NCI-H82 treated with DMSO at 0.1 percent for 48 hours (cell line): ENCODE measurements at regions not wholly inside any gene's neighbourhood (a gene's known extent, or its start where the extent isn't known, plus 50 kb on each side); places are given as distances from the start of the nearest gene placed in this dataset.

Source experiments
- DNase-seq: peaks from one replicate; lab custom pipeline; 2025; ENCODE audit not compliant: unreplicated experiment; lab: John Stamatoyannopoulos, UW

DNA sequence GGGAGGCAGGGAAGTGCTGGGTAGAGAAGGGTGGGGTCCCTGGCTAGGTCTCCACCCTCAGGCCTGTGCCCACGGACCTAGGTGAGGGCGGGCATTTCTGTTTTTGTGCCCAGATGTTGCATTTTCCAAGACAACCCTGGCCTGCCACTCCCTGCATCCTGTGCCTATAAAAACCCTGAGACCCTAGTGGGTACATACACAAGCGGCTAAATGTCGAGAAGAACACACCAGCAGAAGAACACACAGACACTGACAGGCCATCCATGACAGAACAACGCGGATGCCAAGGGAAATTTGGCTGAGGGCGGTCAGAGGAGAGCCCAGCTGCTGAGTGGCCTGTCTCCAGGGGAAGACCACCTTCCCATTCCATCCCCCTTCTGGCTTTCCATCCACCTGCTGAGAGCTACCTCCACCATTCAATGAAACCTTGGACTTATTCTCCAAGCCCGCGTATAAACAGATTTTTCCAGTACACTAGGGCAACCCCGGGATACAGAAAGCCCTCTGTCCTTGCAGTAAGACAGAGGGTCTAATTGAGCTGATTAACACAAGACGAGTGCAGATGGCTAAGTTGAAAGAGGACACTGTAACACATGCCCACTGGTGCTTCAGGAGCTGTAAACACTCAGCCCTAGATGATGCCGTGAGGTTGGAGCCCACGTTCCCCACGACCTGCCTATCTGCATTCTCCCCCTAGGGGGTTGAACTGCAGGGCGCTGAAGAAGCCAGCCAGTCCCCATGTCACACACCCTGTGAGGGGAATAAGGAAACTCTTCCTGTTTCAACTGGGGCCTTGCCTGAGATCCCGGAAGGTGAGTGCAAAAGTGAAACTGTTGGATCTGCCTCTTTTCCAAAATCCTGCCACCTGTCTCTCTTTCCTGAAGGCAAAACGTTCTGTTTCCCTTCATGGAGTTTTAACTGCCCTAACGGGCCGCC lies 147.2 kb upstream of the COX10 start:
- DNase-seq: no peak

DNA sequence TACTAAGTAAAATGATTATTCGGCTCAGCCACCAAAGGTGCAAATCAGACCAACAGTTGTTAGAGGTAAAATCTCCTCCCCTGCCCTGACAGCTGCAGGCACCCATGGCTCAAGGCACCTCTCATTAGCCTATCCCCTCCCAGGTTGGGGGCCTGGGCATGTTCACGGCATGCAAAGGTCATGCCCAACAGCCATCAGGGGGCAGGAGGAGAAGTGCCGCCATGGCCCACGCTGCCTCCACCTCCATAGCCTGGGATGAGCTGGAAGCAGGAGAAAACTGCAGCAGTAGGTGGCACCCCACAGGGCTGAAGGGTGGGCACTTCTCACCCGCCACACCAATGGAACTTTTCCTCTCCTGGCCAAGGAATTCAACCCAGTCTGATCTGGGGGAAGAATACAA lies 146.4 kb upstream of the COX10 start:
- DNase-seq: no peak

DNA sequence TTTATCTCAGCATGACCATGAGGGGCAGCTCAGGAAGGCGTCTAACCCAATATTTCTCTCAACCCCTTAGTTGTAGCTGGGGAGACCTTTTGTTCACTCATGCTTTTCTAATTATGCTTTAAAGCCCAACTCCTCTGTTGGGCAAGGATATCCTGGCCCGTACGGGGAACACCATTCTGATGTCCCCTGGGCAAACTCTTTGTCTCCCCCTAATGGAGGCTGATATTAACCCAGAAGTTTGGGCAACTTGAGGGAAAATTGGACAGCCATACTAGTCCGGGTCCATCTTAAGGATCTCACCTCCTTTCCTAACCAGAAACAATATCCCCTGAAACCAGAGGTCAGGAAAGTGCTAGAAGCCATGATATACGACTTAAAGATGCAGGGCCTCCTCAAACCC lies 143.7 kb upstream of the COX10 start:
- DNase-seq: no peak

DNA sequence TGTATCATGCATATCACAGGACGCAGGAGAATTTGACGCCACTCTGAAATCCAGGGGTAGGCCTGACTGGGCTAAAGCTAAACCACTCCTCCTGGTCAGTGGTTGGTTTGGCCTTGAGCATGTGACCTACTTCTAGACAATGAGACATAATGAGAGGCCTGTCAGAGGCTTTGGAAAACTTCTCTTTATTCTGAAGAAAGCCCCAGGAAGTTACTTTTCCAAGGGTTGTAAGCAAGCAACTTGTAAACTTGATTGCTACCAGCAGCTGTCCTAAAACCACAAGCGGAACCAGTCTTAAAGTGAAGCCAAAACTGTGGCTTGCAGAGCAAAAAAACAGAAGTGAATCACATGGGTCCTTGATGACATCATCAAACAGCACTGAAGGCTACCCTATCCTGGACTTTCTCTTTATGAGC lies 138.2 kb upstream of the COX10 start:
- DNase-seq: no peak

DNA sequence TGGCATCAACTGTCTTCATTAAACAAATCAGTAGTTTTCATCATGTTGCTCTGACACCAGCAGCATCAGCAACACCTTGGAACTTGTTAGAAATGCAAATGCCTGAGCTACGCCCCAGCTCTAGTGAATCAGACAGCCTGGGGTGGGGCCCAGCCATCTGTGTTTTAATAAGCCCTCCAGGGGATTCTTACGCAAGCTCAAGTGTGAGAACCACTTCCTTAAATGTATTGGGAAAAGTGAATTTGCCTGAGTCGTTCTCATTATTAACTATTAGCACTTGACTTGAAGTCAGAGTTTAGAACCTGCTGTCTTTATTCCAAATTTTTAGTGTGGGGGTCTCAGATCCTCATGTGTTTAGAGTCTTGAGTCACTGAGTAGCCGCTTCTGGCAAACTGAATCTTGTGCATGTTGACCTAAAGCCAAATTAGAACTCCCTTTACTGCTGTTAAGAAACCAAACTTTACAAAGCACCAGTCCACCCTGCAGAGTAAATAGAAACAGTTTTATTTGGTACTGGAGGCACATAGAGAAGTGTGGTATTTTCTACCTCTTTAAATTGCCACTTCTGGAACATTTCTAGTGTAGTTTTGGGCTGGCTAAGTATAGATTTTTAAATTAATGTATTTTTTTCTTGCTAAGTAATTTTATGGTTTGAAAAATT lies 137.4 kb upstream of the COX10 start:
- DNase-seq: no peak

DNA sequence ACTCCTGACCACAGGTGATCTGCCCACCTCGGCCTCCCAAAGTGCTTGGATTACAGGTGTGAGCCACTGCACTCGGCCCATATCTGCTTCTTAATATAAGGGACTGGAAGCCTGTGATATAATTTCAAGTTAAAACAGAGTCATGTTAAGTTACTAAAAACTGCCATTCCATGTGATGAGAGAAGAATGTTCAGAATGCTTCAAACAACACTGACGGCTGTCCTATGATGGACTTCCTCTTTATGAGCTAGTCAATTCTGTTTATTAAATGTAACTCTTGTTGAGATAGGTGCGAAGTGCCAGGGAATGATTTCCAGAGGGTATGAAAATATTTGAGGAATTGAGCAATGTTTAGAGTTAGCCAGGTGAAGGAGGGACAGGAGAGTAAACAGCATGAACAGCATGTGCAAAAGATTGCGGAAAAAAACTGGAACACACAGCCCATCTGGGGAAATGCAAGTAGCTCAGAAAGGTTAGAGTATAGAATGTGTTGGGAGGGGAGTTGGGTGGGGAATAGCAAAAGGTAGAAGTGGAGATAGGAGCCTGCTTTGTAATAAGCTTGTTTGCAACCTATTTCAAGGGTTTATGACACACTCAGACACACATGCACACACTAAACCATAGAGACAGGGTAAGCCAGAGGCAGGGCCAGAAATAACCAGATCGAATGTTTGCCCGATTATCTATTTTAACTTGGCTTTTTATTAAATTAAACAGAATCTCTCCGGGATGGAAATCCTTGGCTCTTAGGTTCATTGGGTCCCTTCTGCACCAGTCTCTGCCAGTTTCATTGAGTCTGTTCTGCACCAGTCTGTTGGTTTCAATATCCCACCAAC lies 135.6 kb upstream of the COX10 start:
- DNase-seq: no peak

DNA sequence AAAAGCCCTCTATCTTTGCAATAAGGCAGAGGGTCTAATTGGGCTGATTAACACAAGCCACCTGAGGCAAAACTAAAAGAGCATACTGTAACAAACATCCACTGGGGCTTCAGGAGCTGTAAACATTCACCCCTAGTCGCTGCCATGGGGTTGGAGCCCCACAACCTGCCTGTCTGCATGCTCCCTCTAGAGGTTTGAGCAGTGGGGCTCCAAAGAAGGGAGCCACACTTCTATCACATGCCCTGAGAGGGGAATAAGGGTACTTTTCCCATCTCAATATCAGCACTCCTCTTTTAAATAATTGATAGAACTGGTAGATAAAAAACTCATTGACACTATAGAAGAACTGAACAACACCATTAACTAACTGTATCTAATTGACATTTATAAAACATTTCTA lies 130.1 kb upstream of the COX10 start:
- DNase-seq: no peak

DNA sequence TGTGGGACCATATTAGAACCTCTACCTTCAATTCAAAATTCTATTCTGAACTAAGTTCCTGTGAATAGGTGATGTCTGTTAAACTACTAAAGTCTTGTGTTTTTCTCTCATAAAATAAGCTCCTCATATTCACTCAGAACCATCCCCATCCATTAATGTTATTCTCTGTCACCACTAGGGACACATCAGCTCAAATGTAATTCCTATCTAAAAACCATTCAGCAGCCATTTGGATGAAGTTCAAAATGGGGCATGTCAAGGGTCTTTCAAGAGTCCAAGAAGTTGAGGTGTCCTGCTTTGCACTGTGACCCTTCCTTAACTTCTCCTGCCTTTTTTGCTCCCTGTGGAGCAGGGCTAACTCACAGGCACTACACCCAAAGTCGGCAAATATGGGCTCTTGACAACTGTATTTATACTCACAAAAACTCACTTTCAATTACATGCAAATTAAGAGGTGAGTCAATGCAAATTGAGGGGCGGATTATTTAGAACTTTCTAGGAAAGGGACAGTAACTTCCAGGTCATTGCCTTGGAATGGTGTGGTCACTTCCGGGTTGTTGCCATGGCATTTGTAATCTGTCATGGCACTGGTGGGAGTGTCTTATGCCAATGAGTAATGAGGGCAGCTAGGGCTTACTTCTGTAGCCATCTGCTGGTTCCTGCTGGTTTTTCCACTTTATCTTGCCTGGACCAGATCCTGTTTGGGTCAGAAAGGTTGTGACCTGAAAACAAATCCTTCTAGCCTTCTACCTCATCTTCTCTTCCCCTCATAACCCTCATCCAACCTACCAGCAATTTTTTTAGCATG lies 128.2 kb upstream of the COX10 start:
- DNase-seq: no peak

DNA sequence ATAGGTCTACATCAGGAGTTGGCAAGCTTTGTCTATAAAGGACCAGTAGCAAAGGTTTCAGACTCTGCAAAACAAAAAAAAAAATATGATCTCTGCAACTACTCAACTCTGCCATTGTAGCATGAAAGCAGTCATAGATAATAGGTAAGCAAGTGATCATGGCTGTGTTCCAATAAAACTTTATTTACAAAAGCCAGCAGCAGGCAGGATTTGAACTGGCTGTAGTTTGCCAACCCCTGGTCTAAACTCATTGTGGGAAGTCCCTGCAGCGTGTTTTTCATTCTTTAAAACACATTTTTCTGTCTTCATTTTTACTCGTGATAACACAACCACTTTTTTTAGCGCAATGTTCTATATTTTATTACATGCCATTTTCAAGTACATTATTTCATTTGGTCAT lies 127.5 kb upstream of the COX10 start:
- no peak for DNase-seq

DNA sequence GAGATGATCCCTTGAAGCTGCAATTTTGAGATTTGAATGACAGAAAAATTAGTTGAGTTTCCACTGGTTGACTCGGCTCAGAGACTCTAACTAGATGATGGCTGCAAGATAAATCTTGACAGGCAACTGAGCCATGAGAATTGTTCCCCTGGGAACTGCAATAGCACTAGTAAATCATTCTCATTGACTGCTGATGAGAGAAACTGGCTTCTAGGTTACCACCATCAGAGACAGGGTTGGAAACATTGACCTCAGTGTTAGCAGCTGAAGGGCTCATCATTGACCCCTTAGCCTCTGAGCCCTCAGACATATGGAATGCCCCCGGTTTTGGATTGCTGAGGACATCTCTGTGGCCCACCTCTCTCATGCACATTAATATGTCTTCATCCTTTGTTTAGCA lies 125.4 kb upstream of the COX10 start:
- no peak for DNase-seq

DNA sequence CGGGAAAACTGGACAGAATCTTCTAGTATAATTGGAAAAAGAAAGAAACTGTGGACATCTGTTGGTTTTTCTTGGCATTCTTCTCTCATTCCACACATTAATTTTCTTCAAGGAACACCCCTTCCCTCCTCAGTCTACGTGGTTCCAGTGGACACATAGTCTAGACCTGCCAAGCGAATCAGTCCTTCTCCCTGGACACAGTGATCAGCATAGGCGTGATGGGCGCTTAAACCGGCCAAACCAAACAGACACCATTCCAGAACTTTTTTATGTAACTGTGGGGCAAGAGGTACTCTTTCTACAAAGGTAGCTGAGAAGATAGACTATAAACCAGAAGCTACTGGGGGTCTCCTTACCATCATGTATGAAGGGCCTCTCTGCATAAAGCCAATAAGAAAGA lies 121.8 kb upstream of the COX10 start:
- no peak for DNase-seq

DNA sequence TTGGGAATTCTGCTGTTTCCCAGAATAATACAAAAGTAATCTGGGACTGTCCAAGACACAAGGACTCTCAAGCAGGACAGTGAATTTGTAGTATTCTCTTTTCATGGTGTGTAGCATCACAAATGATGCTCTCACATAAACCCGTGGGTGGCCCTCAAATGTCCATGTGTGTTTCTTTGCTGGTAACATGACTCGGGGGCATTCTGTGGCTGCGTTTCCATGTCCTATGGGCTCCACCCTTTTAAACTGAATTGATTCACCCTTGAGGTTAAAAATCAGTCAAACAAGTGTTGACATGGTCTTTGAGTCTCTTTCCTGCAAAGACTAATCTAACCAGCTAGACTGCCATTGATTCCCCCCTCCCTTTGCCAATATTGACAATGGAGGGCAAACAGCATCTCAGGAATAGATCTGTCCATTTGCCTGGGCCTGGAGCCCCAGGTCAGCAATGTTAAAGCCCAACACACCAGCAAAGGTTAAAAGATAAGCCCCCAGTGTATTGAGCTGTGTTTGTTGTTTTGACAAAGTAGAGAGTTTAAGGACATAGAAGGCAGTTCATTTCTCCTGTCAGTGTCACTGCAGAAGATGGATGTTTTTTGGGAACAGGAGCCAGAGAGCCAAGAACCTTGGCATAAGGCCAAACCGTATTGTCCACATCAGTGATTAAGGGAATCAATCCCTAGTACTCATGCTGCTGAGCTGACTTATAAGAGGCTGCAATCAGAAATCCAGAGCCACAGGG lies 117.1 kb upstream of the COX10 start:
- DNase-seq: no peak

DNA sequence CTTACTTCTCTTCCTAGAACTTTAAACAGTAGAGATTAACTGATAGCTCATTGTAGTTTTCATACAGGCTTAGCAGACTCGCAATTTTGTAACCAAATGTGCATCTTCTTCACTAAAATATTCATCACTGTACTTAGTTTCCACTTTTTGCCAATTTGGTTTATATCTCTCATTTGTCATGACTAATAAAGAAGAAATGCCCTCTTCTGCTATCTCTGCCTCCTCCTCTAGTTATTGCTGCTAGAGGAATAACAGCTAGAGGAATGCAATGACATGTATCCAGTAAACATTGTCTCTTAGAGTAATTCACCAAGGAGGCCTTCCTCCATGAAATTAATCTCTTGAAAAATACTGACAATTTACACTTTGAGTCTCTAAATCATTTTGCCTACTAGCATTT lies 115.5 kb upstream of the COX10 start:
- DNase-seq: no peak

DNA sequence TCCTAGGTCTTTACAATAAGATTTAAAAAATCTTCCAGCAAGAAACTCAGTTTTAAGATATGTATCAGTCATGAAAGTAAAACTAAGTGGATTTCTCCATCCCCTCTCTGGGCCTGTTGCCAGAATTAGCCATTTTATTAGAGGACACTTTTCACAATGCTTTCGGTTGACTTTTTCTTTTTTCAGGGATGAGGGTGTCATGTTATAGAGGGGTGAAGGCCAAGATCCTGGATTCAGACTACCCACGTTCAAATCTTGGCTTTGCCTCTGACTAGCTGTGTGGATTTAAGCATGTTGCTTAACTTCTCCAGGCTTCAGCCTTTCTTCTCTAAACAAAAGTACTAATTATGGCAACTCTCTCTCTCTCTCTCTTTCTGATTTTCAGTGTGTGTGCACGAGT lies 111.7 kb upstream of the COX10 start:
- DNase-seq: no peak

DNA sequence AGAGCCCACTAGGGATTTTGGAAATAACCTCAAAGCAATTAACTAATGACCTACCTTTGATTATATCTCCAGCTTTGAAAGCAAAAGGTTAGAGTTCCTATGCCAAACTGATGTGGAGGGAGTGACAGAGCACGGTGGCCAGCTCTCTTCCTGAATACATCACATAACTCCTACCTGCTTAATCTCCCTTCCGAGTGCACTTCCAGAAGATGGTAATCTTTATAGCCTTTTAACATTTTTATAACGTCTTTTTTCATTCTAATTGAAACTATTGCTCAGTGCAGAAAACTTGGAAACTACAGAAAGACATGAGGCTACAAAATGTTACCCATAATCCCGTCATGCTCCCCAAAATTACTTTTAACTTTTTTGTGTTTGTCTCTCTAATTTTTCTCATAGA lies 110.5 kb upstream of the COX10 start:
- DNase-seq: no peak

DNA sequence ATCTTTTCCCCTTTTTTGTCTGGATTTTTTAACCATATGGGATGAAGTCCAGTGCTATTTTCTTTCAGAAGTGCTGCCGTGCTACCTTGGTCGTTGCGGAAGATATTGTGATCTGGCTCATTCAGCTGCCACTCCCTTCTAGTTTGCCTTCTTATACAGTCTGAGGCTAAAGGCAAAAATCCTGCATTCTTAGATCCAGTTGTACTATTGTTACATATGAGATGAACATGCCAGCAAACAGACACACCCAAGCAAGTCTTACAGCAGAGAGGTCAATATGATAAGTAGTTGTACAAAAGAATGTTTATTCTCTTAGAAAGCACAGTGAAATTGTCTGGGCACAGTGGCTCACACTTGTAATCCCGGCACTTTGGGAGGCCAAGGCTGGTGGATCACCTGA lies 108.0 kb upstream of the COX10 start:
- DNase-seq: no peak

DNA sequence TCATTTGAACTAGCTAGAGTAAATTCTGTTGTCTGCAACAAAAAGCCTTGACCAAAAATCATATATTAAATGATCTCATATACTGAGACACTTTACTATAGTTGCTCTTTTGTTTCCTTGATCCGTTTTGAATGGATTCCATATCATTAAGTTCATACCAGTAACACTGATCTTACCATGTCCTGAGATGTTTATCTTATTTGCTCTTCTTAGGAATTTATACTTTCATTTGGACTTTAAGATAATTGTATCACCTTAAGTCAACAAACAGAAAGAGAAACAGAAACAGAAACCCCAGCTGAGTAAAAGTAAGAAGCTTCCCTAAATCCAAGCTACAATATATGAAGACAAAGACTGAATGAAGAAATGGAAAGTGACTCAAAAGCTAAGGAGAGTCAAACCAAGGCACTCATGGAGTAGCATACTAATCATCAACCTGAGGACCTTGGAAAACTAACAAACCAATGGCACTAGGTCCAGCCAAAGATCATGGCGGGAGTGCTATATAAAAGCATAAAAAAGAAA lies 106.5 kb upstream of the COX10 start:
- DNase-seq: no peak

DNA sequence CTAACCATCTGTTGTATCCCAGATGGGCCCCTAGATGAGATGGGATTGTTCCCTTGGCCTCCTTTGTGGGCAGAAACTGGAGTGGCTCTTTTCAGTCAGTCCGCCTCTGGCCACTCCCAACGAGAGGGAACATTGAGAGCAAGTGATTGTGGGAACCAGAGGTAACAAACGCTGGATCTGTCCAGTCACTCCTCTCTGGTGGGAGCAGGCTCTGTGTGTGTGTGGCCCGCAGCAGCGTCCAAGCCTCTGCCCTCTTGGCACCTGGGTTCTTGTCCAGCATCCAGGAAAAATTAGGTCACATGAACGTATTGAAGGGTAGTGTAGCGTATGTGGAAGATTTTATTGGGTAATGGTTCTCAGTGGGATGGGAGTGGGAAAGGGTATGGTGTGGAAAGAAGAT lies 101.9 kb upstream of the COX10 start:
- DNase-seq: no peak

DNA sequence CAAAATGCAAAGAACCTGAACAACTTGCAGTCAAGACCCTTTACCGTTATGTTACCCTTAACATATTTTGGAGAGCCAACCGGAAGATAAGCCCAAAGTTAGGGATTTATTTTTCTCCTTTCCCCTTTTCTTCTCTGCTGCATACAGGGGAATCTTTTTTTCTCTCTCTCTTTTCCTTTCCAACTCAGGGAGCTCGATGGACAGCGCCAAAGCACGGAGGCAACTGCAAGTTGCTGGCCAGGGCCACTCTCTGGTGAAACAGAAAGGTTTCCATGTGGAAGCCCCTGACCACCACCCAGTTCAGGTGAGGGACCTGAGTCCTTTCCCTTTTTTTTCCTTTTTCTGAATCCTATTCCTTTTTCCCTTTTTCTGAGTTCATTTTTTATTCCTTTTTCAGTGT lies 98.8 kb upstream of the COX10 start:
- DNase-seq: no peak
